H54 (cell line): ENCODE measurements at regions not wholly inside any gene's neighbourhood (a gene's known extent, or its start where the extent isn't known, plus 50 kb on each side); places are given as distances from the start of the nearest gene placed in this dataset.

ENCODE experiments used
- DNase-seq: peaks from one replicate; pipeline ENCODE4 v3.0.0; 2011; ENCODE audit warnings: low spot score, mixed read lengths; ENCODE audit not compliant: insufficient read length
- FAIRE-seq: peaks from 3 replicates; lab custom pipeline; 2011; peaks lifted over from hg19 to GRCh38; lab: Jason Lieb, UNC
- POLR2A ChIP-seq: IDR thresholded peaks from 2 replicates; pipeline ENCODE4 v1.6.1; 2011; ENCODE audit warnings: low read depth, mild to moderate bottlenecking, low read length

DNA sequence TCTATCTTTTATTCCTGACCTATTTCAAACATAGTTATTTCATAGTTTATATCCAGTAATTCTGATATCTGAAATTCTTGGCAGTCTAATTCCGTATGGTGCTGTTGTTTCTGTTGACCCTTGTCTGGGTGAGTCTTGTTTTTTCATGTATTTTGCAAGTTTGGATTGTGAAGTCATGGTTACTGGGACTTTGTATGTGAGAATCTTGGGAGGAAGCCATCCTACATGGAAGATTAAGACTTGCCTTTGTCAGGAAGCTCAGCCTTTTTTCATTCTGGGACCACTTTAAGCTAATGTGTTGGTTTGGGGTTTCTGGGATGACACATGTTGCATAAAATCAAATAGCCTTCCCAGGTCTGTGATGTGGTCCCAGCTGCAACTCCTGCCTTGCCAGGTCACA, 191.6 kb upstream of the E2F7 start:
- FAIRE-seq (no peak), DNase-seq (no peak)
- TF ChIP-seq POLR2A, result no peak

DNA sequence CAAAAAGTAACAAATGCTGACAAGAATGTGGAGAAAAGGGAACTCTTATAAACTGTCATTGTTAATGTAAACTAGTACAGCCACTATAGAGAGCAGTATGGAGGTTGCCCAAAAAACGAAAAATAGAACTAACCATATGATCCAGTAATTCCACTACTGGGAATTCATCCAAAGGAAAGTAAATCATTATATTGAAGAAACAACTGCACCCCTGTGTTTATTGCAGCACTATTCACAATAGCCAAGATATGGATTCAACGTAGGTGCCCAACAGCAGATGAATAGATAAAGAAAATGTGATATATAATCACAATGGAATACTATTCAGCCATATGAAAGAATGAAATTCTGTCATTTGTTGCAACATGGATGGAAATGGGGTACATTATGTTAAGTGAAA, 188.0 kb upstream of the E2F7 start:
- FAIRE-seq (no peak), DNase-seq (no peak)
- TF ChIP-seq POLR2A, result no peak

- no peak for TF ChIP-seq POLR2A
- DNase-seq (no peak), FAIRE-seq (no peak)
Measured at GRCh38 chr12:77251799-77252198, 186.4 kb upstream of the E2F7 start.

GRCh38 chr12:77249892-77250291, 184.5 kb upstream of the E2F7 start:
- TF ChIP-seq POLR2A, result no peak
- no peak for FAIRE-seq
- DNase-seq, result no peak

DNA sequence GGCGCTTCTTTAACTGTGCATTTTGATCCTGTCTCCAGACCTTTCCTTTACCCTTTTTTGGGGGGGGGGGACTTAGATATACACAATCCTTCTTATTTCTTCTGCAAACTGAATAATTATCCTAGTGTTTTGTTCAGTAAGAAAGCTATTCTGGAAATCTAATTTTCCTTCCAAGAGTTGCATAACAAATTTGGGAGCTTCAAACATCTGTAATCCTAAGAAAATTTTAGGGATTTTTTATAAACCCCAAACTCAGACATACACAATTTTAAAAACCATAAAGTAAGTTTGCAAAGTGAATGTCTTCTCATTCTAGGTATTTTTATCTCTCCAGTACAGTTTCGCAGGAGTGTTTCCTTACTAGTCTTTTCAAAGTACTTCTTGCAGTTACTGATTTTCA, 182.7 kb upstream of the E2F7 start:
- FAIRE-seq (no peak), DNase-seq (no peak)
- no peak for TF ChIP-seq POLR2A

- no peak for FAIRE-seq
- TF ChIP-seq POLR2A, result no peak
- no peak for DNase-seq
Measured at GRCh38 chr12:77247542-77247941, 182.2 kb upstream of the E2F7 start.

DNA sequence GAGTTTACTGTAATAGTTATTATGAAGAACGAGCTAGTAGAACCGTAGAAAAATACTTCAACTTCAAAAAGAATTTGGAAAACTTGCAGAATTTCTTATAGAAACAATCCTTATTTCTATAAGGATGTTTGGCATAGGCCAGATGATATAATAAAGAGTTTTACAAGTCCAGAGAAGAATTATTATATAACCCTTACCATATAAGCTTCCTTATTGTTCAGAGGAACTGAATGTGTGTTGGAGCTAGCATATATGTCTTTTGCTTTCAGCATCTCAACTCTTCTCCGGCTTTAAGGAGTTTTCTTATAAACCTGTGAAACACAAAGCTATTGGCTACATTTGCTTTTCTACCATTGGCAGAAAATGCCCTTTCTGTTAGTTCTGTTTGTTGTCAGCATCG, 178.0 kb upstream of the E2F7 start:
- TF ChIP-seq POLR2A, result no peak
- no peak for FAIRE-seq
- DNase-seq, result no peak

- FAIRE-seq (no peak), DNase-seq (no peak)
- no peak for TF ChIP-seq POLR2A
Measured at GRCh38 chr12:77239617-77240016, 174.2 kb upstream of the E2F7 start.

GRCh38 chr12:77238335-77238734, 173.0 kb upstream of the E2F7 start:
- no peak for TF ChIP-seq POLR2A
- FAIRE-seq (no peak), DNase-seq (no peak)

- no peak for TF ChIP-seq POLR2A
- no peak for DNase-seq
- no peak for FAIRE-seq
Measured at GRCh38 chr12:77237896-77238295, 172.5 kb upstream of the E2F7 start.

- no peak for TF ChIP-seq POLR2A
- DNase-seq, result no peak
- no peak for FAIRE-seq
Measured at GRCh38 chr12:77236066-77236465, 170.7 kb upstream of the E2F7 start.

- DNase-seq (no peak), FAIRE-seq (no peak)
- no peak for TF ChIP-seq POLR2A
Measured at GRCh38 chr12:77232045-77232444, 166.7 kb upstream of the E2F7 start.

DNA sequence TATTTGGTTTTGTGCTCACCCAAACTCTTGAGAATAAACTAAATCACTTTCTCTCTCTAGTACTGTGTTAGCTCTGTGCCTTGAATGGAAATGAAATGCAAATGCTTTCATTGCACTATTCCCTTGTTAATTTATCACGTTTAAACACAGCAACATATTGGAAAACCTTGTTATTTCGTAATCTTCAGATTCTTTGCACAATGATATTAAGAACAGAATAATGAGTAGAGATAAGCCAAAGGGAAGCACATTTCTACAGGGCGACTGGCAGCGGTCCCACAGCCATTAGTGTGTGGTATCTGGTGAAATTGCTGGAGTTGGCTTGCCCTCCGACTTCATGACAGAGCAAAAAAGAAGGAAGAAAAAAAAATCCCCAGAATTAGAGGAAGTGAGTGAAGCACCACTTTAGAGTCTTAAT, 166.1 kb upstream of the E2F7 start:
- no peak for TF ChIP-seq POLR2A
- no peak for DNase-seq
- FAIRE-seq, result no peak

- TF ChIP-seq POLR2A, result no peak
- no peak for DNase-seq
- no peak for FAIRE-seq
Measured at GRCh38 chr12:77229640-77230442, 164.5 kb upstream of the E2F7 start.

GRCh38 chr12:77228376-77228775, 163.0 kb upstream of the E2F7 start:
- no peak for TF ChIP-seq POLR2A
- no peak for FAIRE-seq
- DNase-seq, result no peak
